ENCODE measurements at regions not wholly inside any gene's neighbourhood (a gene's known extent, or its start where the extent isn't known, plus 50 kb on each side); places are given as distances from the start of the nearest gene placed in this dataset.
A peak's percentile ranks its signal among the peaks of the same experiment; 100 is the strongest.
"Not testable (repeated sequence)": the region's sequence is repeated elsewhere in the genome, so short reads cannot be mapped to it uniquely, and the experiment has no call there.

DNA sequence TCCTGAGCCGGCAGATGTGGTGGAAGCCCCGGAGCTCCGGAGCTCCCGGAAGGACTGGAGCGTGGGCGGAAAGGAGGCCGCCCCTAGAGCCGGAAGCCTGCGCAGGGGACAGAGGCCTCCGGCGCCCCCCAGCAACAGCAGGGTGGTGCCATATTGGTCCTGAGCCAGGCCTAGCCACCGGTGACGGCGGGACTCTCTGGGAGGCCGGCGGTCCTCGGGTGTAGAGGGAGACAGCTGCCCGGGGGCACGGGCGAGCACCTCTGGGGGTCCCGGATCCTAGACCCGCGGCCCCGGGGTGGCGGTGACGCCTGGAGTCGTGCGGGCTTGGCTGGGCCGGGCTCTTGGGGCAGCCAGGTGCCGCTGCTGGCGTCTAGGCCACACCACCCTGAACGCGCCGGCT, 1472.2 kb downstream of the FOXD4L5 start:
- DNase-seq (ENCODE audit: low read depth): not testable (repeated sequence)

DNA sequence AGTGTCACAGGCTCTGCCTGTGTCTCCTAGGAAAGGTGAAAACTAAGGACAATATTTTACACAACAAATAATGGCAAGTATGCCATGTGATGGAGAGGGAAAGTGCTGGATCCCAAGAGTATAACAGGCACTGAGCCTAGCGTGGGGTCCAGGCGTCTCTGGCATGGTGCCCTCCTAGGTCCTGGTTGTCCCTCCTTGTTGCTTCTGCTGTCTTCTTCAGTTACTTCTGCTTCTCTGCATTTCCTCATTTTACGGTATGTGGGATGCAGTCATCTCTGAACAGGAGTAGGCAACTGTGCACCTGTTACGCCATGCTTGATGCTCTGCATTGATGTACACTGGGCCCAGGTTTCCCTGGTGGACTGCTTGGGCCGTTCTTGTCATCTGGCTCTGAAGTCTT, 1480.8 kb downstream of the FOXD4L5 start:
- not testable (repeated sequence) for DNase-seq (ENCODE audit: low read depth)

DNA sequence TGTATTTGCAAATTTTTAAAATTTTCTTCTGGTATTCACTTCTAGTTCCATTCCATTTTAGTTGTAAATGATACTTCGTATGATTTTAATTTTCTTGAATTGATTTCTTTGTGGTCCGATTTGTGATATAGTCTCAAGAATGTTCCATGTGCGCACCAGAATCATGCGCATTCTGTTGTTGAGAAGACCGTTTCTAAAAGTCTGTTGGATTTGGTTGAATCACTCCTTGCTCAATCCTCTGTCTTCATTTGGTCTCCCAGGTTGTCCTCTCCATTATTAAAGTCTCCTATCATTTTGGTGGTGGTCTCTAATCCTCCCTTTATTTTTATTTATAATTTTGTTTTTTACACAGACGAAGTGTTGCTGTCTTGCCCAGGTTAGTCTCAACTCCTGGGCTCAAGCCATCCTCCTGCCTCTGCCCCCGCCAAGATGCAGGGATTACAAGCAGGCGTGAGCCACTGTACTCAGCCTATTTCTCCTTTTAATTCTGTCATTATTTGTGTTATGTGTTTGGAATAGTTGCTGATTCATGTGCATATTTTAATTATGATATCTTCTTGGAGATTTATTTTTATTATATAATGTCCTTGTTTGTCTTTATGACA, 1490.8 kb downstream of the FOXD4L5 start:
- DNase-seq (ENCODE audit: low read depth): not testable (repeated sequence)

DNA sequence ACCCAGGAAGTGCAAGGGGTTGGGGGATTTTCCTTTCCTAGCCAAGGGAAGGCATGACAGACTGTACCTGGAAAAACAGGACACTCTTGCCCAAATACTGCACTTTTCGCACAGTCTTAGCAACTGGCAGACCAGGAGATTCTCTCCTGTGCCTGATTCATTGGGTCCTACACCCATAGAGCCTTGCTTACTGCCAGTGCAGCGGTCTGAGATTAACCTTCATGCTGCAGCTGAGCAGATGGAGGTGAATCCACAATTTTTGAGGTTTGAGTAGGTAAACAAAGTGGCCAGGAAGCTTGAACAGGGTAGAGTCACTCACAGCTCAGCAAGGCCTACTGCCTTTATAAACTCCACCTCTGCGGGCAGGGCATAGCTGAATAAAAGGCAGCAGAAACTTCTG, 1497.6 kb downstream of the FOXD4L5 start:
- DNase-seq (ENCODE audit: low read depth): not testable (repeated sequence)

DNA sequence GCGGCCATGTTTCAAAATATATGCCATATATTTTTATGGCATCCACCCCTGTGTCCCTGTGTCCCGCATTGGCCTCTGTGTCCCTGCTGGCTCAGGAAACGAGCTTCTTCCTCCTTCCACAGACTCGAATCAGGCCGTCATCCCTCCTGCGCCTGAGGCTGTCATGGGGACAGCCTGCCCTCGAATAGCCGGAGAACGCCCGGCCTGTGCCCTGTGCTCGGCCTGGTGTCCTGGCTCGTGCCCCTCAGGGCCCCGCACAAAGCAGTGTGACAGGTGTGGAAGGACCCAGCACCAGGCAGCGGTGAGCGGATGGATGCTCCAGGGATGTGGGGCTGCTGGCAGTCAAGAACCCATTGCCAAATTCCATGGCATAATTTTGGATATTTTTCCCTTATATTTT, 1500.0 kb downstream of the FOXD4L5 start:
- not testable (repeated sequence) for DNase-seq (ENCODE audit: low read depth)

DNA sequence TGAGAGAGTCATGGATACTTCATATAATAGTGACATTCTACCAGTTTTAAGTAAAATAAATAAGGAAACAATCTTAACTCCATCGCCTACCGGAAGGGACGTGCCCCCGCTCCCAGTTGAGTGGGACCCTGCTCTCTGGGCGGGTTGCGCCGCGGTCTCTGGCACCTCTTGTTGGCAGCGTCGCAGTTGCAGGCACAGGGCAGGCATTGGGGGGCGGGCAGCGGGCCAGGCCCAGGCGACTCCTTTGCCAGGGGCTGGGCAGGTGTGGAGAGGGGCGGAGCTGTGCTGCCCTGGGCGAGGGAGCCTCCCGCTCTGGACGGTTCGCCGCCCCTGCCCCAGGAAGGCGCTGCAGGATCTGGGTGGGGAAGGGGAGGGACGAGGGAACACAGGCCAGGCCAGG, 1500.6 kb downstream of the FOXD4L5 start:
- not testable (repeated sequence) for DNase-seq (ENCODE audit: low read depth)

DNA sequence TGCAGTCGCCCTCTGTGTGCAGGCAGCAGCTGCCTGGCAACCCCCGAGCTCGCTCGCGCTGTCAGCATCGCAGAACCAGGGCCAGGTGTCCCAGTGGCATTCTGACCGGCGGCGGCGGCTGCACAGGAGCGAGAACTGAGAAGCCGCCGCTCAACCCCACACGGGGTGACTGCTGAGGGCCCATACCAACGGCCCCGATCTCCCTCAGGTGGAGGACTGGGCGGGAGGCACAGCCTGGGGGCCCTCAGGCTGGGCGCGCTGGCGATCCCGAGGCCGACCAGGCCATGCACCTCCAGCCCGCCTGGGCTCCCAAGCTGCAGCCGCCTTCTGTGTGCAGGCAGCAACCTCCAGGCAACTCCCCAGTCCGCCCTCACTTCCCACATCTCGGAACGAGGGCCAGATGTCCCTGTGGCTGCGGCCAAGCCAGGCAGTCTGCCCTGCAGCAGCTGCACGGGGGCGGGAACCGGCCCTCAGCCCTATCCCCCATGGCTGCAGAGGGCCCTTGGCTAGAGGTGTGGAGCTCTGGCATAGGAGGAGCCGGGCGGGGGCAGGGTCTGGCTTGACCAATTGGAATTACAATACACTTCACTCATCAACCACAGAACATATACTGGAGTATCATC, 1503.1 kb downstream of the FOXD4L5 start:
- DNase-seq (ENCODE audit: low read depth): not testable (repeated sequence)

DNA sequence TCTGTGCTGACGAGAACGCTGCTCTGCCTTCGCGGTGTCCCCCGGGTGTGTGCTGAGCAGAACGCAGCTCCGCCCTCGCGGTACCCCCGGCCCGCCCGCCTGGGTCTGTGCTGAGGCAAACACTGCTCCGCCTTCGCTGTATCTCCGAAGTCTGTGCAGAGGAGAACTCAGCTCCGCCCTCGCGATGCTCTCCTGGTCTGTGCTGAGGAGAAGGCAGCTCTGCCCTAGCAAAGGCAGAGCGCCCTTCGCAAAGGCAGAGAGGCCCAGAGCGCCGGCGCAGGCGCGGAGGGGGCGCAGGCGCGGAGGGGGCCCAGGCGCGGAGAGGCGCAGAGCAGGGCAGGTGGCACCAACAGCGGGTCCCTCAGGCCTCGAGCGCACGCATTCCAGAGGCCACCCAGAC, 1503.6 kb downstream of the FOXD4L5 start:
- DNase-seq (ENCODE audit: low read depth): peak; percentile 3

DNA sequence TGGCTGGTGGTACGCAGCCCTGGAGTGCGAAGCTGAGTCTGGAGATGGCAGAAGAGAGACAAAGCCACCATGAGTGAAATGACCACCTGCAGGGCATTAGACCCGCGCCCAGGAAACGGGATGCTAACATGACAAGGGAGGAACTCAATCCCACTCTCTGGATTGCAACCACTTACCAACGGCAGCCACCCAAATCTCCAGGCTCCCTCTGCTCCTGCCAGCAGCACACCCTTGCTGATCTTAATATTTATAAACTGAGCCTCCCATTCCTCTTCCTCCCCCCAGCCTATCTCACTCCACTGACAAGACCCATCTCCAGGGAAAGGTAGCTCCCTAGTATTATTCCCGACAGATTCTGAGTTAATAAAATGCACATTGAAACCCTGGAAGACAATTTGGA, 1508.8 kb downstream of the FOXD4L5 start:
- DNase-seq (ENCODE audit: low read depth): not testable (repeated sequence)

DNA sequence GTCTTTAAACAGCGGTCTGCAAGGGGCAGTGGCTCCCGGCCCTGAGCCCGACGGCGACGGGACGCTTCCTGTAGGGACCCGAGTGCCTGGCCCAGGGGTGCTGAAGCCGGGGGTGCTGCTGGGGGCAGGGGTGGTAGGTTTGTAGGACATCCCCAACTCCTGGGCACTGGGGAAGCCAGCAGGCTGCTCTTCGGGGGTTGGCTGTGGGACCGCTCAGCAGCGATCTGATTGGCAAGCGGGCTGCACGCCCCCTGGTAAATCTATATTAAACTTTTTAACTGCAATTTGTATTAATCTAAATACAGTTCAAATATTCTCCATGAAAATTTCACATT, 1510.0 kb downstream of the FOXD4L5 start:
- DNase-seq (ENCODE audit: low read depth): not testable (repeated sequence)

DNA sequence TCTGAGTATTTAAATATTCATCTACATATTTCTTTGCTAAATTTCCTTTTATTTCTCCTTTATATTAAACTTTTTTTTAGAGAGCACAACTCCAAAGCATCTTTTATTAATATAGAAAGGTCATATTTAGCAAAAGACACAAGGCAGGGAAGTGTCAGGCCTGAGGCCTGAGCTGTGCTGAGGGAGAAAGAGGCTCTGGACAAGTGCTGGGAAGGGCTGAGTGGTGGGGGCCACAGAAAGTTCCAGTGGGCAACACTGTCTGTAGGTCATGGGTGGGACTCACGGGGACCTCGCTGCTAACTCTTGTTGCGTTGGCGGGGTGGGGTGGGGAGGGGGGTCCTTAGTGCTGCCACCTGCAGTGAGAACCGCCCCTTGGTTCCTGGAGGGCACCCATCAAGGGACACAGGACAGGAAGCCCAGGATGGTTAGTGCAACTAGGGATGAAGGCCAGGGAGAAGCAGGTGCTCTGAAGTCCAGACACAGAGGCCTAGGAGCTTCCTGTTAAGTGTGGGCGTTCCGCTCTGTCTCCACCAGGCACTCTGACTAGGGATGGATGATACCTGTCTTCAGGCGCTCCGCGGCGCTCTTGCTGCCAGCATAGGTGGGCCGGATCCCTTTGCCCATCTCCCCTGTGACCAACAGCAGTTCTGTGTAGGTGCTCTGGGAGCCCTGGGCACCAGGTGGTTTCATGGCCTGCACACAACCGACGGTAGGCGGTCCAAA, 1510.5 kb downstream of the FOXD4L5 start:
- not testable (repeated sequence) for DNase-seq (ENCODE audit: low read depth)

DNA sequence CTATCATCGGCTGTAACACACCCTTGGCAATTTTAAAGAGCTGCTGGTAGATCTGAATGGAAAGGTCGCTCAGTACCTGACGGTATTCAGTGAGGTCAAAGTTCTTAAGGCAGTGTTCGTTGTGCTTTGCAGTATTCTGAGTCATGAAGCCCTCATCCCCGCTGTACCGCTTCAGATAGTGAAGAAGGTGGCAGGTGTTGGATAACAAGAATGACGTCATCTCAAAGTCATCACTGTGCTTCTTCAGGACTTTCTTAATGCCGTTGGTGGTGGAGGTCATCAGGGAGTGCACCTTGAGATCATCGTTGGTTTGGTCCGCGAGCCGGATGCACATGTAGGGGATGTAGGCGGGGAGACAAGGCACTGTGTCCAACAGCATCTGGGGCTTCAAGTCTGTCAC, 1522.8 kb downstream of the FOXD4L5 start:
- not testable (repeated sequence) for DNase-seq (ENCODE audit: low read depth)

DNA sequence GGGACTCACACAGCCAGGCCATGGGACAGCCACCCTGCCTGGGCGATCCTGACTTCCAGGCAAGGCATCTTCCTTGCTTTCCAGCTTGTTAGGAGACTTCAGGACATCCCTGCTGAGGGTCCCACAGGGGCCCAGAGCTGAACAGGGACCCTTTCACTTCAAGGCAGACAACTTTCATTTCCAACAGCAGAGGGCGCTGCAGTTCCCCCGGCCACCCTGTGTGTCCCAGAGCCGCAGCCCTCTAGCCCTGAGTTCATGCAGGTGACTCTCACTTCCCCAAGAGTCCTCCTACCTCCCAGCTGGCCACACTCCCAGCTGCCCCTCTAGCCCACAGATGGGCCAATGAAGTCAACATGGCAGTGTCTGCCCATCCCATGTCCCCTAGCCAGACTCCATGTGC, 1556.0 kb downstream of the FOXD4L5 start:
- not testable (repeated sequence) for DNase-seq (ENCODE audit: low read depth)

DNA sequence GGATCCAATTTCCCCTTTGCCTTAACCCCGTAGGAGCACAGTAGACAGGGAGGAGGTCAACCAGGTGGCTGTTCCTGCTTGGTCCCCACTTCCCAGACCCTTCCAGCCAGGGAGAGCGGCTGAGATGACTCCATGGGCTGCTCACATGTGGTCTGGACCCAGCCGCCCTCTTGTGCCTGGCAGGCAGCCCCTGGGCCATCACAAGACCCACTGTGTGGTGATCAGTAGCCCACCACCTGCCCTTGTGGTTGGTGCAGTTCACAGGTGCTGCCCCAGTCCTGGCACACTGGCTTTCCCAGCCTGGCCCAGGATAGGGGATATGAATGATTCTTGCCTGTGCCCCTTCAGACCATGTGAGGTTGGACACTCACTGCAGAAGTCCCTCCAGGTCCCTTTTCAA, 1556.7 kb downstream of the FOXD4L5 start:
- no peak for DNase-seq (ENCODE audit: low read depth)

DNA sequence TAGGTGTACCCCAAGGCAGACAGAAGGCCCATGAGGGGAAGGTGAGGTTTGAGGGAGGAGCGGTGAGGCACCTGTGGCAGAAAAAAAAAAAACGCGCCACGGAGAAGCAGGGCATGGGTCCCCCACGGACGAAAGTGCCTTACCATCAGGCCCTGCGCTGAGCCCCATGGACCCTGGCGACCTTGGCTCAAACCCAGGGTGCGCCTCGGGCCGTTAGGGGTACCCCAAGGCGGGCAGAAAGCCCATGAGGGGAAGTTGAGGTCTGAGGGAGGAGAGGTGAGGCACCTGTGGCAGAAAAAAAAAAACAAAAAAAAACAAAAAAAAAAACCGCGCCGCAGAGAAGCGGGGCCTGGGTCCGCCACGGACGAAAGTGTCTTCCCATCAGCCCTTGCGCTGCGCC, 1576.7 kb downstream of the FOXD4L5 start:
- DNase-seq (ENCODE audit: low read depth): not testable (repeated sequence)

DNA sequence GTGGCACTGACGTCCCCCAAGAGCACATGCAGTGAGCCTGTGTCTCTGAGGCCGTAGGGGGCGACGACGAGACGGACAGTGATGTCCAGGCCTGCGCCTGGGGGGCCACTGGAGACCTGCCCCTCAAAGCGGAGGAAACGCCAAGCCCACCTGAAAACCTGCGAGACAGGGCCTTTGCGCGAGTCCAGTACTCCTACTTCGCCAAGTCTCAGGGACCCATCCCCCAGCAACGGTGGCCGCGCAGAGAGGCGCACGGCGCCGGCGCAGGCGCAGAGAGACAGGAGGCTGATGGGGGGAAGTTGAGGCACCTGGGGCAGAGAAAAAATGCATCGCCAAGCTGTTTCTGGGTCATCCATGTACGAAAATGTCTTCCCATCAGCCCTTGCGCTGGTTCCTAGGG, 1580.6 kb downstream of the FOXD4L5 start:
- not testable (repeated sequence) for DNase-seq (ENCODE audit: low read depth)

DNA sequence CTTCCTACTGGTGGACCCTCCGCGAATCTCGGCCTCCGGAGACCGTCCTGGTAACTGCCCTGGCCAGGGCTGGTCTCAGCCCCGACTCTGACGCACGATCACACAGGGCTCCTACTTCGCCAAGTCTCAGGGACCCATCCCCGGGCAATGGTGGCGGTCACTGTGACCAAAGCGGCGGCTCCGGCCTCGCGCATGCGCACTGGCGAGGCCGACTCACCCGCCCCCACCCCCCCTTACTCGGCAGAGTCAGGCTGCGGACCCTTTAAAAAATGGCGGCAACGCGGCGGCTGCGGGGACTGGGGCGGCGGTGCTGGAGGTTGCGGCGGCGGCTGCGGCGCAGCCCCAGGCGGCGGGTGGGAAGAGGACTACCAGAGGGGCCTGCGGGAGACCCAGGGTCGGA, 1581.3 kb downstream of the FOXD4L5 start:
- not testable (repeated sequence) for DNase-seq (ENCODE audit: low read depth)

DNA sequence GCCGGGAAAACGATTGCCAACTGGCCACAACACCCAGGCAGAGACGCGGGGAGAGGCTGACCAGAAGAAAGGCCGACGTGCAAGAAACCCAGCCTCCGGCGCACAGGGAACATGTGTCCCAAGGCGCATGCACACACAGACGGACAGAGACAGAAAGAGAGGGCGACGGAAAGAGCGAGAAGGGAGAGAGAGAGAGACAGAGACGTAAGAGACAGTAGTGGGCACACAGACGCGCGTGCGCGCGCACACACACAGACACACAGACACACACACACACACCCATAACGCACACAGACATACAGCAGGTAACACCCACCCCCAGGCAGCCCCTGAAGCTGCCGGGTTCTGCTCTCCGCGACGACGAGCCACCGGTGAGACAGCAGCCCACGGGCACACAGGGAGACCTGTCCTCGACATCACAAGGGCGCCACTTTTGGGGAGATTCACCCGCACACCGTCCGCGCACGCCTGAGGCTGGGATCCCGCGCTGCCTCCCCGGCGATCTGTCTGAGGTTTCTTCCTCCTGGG, 1581.8 kb downstream of the FOXD4L5 start:
- not testable (repeated sequence) for DNase-seq (ENCODE audit: low read depth)
